Kidney (tissue), 13 donors: ENCODE measurements at regions not wholly inside any gene's neighbourhood (a gene's known extent, or its start where the extent isn't known, plus 50 kb on each side); places are given as distances from the start of the nearest gene placed in this dataset.

Source experiments
- DNase-seq, 5 donors: peaks; one replicate each; pipeline ENCODE4 v3.0.0-alpha.2; 2013 to 2020
- FAIRE-seq: peaks from 2 replicates; lab custom pipeline; 2012; peaks lifted over from hg19 to GRCh38; lab: Jason Lieb, UNC
- H3K27ac ChIP-seq, 2 donors: one replicate each; pipeline ENCODE4 v1.7.0; 2013; ENCODE audit warnings: low read depth in 2 of 2, low read length in 2 of 2, inconsistent platforms in 1 of 2
- H3K27me3 ChIP-seq: one replicate; pipeline ENCODE4 v1.7.1; 2013; ENCODE audit warnings: low read length, inconsistent platforms; ENCODE audit not compliant: control insufficient read depth, insufficient read depth
- H3K36me3 ChIP-seq, 3 donors: one replicate each; pipeline versions ENCODE4 v1.7.0 to v1.7.1; 2013; ENCODE audit warnings: low read length in 3 of 3, control low read depth in 1 of 3, inconsistent platforms in 1 of 3; ENCODE audit not compliant: insufficient read depth in 3 of 3, control insufficient read depth in 2 of 3
- H3K4me1 ChIP-seq, 3 donors: one replicate each; pipeline versions ENCODE4 v1.7.0 to v1.7.1; 2013; ENCODE audit warnings: low read length in 3 of 3, inconsistent platforms in 1 of 3, low read depth in 1 of 3; ENCODE audit not compliant: control insufficient read depth in 2 of 3, insufficient read depth in 2 of 3
- H3K4me3 ChIP-seq, 3 donors: one replicate each; pipeline versions ENCODE4 v1.7.0 to v1.8.1; 2013; ENCODE audit warnings: low read length in 3 of 3, control low read depth in 1 of 3, inconsistent platforms in 1 of 3
- H3K9ac ChIP-seq, 3 donors: one replicate each; pipeline versions ENCODE4 v1.7.0 to v1.7.1; 2013; ENCODE audit warnings: low read length in 3 of 3, control low read depth in 1 of 3, inconsistent platforms in 1 of 3
- H3K9me3 ChIP-seq, 3 donors: one replicate each; pipeline versions ENCODE4 v1.7.0 to v1.7.1; 2013; ENCODE audit warnings: low read length in 3 of 3, control low read depth in 1 of 3, inconsistent platforms in 1 of 3; ENCODE audit not compliant: control insufficient read depth in 2 of 3, insufficient read depth in 1 of 3
- intact Hi-C: fragments of 100-400 bp; cut with DNase I; formaldehyde crosslinking; loops from one replicate; pipeline ENCODE4 v1.11.1; 2022
- TF ChIP-seq, protein P1 (sequence below): IDR thresholded peaks from 3 replicates; pipeline ENCODE4 v1.5.1; 2012; ENCODE audit warnings: mild to moderate bottlenecking, moderate library complexity, borderline replicate concordance; ENCODE audit not compliant: insufficient read depth; ENCODE audit errors: extremely low read depth
- donor health status: control.
- donor health status: control.
- donor health status: control.
- donor health status: control.
- donor health status: control.
- donor health status: DM: yes; HTN: yes; CAD: no.
- donor health status: Normal renal cell carcinoma (clear cell type).

DNA sequence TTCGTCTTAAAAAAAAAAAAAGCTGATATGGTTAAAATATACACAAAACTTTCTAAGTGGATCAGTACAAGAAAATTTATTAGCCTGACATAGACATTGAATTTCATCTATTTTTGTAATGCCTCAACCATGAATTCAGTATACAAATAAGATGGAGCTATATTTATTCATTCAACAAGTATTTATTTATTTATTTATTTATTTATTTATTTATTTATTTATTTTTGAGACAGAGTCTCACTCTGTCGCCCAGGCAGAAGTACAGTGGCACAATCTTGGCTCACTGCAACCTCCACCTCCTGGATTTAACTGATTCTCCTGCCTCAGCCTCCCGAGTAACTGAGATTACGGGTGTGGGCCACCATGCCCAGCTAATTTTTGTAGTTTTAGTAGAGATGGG, 78.5 kb upstream of the GSX1 start:
- Histone ChIP-seq H3K9ac (no peak overlapping the region), H3K27me3 (no peaks in the 10 kb centered on the region), H3K4me1 (no peaks in the 10 kb centered on the region), H3K36me3 (no peaks in the 10 kb centered on the region), H3K9me3 (no peaks in the 10 kb centered on the region), H3K27ac (no peak overlapping the region), H3K4me3 (no peak overlapping the region)
- TF ChIP-seq, protein P1, sequence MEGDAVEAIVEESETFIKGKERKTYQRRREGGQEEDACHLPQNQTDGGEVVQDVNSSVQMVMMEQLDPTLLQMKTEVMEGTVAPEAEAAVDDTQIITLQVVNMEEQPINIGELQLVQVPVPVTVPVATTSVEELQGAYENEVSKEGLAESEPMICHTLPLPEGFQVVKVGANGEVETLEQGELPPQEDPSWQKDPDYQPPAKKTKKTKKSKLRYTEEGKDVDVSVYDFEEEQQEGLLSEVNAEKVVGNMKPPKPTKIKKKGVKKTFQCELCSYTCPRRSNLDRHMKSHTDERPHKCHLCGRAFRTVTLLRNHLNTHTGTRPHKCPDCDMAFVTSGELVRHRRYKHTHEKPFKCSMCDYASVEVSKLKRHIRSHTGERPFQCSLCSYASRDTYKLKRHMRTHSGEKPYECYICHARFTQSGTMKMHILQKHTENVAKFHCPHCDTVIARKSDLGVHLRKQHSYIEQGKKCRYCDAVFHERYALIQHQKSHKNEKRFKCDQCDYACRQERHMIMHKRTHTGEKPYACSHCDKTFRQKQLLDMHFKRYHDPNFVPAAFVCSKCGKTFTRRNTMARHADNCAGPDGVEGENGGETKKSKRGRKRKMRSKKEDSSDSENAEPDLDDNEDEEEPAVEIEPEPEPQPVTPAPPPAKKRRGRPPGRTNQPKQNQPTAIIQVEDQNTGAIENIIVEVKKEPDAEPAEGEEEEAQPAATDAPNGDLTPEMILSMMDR, result no peak
- intact Hi-C loops, result no loop called here
- DNase-seq (no peak), FAIRE-seq (no peak)

DNA sequence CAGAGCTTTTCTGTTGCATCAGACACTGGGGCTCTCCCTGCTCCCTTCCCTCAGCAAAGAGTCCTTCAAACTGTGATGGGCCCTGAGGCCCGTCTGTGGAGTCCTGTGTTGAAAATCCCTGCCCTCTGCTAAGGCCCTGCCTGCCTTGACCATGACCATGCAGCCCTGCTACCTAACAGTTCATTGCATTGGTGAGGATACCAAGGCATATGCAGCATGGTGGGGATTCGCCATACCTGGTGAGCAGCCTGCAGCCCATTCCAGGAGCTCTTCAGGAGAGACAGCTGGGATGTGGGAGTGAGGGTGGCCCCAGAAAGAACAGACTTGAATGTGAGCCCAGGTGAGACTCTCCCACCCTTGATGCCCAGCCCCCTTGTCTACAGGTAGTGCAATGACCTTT, 70.6 kb upstream of the GSX1 start:
- H3K27ac ChIP-seq, result no peak overlapping the region
- intact Hi-C loops, result no loop called here
- no peak overlapping the region for H3K4me3 ChIP-seq
- no peaks in the 10 kb centered on the region for H3K27me3 ChIP-seq
- TF ChIP-seq, protein P1, result no peak
- no peaks in the 10 kb centered on the region for H3K36me3 ChIP-seq
- no peaks in the 10 kb centered on the region for H3K9me3 ChIP-seq
- FAIRE-seq, result no peak
- no peaks in the 10 kb centered on the region for H3K4me1 ChIP-seq
- DNase-seq, result no peak
- no peak overlapping the region for H3K9ac ChIP-seq

DNA sequence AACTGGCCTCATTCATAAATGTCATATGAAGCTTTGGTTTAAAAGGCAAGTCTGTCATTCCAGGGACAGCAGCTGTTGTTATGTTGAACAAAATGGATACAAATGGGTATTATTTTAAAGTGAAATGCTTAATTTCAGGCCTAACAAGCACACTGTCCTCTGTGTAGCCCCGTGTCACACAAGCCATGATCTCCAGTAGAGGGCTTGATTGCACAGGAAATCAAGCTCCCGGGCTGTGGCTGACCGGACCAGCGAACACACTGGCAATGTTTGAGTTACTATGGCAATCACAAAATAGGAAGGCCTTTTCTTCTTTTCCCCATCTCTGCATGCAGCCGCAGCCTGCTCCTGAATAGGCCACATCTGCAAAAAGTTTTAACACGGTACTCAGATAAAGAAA, 64.0 kb upstream of the GSX1 start:
- no peaks in the 10 kb centered on the region for H3K27me3 ChIP-seq
- TF ChIP-seq, protein P1, result no peak
- no peaks in the 10 kb centered on the region for H3K4me1 ChIP-seq
- H3K9me3 ChIP-seq, result no peaks in the 10 kb centered on the region
- H3K4me3 ChIP-seq, result no peak overlapping the region
- H3K36me3 ChIP-seq, result no peaks in the 10 kb centered on the region
- H3K9ac ChIP-seq, result no peak overlapping the region
- no peak for FAIRE-seq
- intact Hi-C loops, result no loop called here
- DNase-seq, result peak in 3 of 5 donors; percentile 27 to 34 (median 30)
- H3K27ac ChIP-seq, result no peak overlapping the region

DNA sequence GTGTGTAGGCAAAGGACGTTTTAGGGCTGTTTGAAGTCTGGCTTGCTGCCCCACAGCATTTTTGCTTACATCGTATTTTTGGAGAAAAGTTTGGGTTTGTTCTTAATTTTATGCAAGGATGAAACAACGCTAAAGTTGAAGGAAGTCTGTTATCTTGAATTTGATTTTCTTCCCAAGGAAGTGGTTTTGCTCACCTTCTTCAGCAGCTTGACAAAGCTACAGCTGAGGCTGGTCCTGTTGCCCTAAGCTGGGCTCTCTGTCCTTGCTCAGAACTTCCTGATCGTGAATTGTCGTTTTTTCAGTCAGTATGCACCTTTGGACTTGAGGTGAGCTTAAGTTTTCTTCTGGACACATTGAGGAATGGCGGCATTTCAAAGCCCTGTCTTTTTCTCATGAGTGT, 62.1 kb upstream of the GSX1 start:
- Histone ChIP-seq H3K9me3 (no peaks in the 10 kb centered on the region), H3K36me3 (no peaks in the 10 kb centered on the region), H3K9ac (no peak overlapping the region), H3K27ac (no peak overlapping the region), H3K27me3 (no peaks in the 10 kb centered on the region), H3K4me1 (no peaks in the 10 kb centered on the region), H3K4me3 (no peak overlapping the region)
- DNase-seq, result no peak
- TF ChIP-seq, protein P1, result no peak
- intact Hi-C loops, result no loop called here
- no peak for FAIRE-seq
